T-helper 2 cell (primary cell): ENCODE measurements at regions not wholly inside any gene's neighbourhood (a gene's known extent, or its start where the extent isn't known, plus 50 kb on each side); places are given as distances from the start of the nearest gene placed in this dataset.
"Not testable (repeated sequence)": the region's sequence is repeated elsewhere in the genome, so short reads cannot be mapped to it uniquely, and the experiment has no call there.

Experiments
- DNase-seq, 5 experiments: peaks; one replicate each; pipeline versions ENCODE4 v3.0.0 to v3.0.0-alpha.2; 2012 to 2022

DNA sequence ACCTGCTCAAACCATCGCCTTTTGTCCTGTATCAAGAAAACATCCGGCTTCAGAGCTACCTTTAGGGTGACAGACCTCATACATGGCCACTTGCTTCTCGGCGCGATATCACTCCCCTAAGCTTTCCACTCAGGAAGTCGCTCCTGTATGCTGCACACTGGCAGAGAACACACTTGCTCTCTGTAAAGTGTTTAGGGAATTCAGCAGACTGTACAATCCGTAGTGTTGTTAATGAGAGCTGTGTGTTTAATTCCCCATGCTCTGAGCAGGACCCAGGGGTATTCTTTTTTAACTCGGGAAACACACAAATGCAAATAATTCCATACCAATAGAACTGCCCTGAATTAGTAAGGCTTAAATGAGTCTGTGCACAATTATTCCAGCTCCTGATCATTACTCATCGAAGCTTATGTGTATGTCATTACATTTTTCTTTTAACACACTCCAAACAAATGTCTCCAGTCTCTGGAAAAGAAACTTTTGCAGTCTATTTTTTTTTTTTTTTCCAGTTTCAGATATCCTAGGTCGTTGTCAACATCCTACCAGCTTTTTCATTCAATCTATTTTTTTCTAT lies 338.7 kb upstream of the ARID1B start:
- no peak for DNase-seq

DNA sequence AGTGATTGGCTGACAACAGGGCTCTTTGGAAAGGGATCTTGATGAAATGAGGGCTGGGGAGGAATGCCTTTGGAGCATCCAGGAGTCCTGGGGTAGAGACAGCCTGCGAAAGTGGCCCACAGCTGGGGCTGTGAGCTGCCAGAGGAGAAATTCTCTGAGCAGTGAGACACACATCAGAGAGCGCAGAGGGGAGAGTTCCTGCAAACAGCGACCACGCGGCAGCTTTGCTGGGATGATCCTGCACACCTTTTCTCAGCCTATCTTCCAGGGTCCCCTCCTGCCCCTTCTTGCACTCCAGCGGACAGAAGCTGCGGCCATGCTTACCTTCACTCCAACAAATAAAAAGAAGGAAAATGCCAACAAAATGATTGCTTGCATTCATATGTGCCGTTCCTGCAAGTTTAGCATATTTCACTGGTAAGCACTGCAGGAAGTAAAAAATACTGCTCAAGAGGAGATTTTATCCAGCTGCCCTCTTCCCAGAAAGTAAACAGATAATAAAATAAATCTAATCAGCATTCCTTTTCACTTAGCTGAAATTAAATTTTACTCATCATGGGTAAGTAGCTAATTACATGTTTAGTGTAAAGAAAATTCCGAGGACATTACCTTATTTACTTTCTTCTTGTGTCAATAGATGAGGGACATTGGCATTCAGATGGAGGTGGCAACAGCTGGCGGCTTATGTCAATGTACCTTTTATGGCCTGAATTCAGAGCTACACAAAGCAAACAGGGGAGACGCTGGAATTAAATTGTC lies 339.9 kb upstream of the ARID1B start:
- no peak for DNase-seq

DNA sequence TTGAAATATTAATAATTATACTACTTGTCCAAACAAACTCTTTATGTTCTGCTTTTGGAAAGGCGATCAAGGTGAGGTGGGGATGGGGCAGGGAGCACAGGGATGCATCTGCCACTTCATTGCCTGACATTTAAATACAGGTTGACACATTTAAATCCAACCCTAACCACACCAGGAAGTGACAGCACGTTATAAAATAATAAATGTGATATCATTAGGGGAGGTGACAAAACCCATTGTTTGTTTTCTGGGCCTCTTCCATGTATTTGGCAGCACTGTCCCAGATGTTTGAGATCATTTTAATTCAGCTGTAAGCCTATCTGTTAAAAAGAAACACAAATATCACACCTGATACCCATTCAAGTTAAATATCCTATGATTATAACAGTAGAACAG lies 342.4 kb upstream of the ARID1B start:
- DNase-seq: no peak

DNA sequence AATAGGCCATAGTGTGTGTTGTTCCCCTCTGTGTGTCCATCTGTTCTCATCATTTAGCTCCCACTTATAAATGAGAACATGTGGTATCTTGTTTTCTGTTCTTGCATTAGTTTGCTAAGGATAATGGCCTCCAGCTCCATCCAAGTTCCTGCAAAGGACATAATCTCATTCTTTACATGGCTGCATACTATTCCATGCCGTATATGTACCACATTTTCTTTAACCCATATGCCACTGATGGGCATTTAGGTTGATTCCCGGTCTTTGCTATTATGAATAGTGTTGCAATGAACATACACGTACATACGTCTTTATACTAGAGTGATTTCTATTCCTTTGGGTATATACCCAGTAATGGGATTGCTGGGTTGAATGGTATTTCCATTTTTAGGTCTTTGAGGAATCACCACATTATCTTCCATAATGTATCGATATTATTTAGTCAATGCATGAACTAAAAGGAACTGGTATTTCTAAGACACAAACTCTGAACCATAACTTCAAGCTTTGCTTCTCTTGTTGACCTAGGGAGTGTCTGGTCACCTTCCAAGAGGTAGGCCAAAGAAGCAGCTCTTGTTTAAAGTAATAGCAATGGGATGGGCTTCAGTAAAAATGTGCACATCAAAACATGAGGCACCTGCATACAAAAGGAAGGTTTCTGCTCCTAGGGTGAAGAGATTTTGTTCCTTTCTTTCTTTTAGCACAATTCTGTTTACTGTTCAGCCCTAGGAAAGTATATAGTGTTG lies 343.0 kb upstream of the ARID1B start:
- DNase-seq: no peak

DNA sequence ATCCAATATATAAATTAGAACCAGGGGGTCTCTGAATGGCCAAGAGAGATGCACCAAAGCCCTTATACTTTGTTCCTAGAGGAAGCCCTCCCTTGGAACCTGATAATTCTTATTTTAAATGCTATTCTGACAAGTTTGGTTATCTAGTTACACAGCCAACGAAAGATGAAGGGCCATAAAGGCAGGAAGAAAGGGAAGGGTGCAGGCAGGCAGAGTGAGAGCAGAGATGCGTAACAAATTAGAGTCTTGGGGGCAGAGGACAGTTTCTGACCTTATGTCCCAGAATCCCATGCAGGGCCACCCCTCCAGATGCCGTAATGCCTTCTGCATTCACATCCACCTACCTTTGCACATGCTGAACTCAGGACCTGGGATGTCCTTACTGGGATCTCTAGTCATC lies 344.6 kb upstream of the ARID1B start:
- no peak for DNase-seq

DNA sequence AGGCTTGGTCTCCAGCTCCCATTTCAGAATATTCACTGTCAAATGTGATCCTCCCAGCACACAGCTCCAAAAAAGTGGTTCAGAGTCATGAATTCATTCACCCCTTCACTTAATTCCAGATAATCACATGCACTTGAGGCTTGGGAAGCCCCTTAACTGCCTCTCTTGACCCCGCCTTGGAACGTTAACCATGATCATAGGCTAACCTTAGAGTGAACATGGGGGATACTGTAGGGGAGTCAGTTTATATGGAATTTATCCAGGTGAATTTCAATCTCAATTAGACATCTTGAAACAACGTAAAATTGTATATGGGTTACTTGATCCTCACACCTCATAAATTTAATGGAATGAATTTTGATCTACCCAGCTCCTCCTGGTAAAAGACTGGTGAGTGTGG lies 346.8 kb upstream of the ARID1B start:
- DNase-seq: no peak

DNA sequence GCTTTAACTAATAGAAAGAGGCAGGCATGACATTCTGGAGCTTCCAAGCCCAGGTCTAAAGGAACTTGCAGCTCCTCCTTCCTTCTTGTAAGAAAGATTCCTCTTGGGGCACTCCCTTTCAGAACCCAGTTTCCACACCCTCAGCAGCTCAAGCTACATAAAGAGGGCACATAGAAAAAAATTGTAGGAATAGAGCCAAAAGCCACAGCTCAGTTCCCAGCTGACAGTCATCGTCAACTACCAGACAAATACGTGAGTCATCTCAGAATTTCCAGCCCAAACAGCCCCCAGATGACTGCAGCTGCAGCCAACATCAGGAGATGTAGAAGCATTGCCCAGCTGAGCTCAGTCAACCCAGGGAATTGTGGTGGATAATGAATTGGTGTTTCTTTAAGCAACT lies 349.8 kb upstream of the ARID1B start:
- no peak for DNase-seq

DNA sequence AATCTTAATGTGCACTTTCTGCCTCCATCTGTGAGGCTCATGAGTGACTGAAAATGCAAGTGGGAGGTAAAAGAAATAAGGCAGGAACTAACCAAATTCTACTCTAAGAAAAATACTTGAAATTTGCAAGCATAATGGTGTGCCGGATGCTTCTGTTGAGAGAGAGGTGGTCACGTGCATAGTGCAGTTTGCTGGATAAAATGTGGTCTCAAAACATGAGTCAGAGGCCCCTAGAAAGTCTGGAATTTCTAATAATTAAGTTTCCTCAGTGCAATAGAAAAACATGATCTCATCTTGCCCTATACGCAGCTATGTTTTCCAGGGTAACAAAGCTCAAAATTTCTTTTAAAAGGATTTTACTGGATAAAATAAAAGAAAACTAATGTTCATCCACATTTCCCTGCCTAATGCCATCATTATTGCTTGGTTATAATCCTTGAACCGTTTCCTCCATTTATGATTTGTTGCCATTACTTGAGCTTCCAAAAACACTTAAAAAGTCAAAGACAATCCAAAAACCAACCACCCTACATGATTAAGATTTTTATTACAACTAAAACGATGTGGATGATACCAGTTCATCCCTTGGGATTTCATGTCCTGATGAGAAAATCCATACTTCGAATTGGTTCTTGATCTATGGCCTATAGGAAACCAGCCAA lies 351.7 kb upstream of the ARID1B start:
- no peak for DNase-seq

DNA sequence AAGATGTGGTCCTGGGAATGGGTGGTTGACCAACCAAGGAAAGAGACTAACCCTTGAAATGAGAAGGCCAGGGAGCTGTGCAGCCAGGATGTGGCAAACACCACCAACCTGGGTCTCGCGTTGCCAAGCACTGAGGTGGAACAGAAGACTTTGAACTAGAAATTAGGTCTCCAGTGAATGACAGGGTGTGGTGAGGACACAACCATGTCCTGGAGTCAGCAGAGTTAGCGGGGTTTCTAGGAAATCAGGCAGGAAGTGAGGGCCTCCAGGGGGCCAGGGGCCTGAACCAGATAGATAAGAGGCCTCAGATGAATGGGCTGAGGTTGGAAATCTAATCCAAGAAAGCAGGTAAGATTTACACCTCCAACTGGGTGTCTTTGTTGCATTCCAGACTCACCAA lies 353.3 kb upstream of the ARID1B start:
- peak in 2 of 5 experiments; percentile 37 to 82 for DNase-seq

DNA sequence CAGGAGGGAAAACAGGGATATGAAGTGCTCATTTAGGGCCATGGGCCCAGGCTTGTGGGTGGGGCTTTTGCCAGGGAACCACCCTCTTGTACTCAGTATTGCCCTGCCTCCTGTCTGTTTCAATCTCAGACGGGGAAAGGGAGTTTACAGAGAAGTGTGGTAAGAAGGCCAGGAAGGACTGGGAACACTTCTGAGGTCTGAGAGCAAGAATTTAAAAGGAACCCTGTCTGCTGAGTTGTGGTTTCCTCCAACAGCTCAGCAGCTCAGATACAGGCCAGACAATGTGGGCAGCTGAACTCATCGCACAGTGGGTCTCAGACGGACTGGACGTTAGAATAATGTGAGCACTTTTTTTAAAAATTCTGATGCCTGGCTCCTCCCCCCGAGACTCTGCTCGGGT lies 354.1 kb upstream of the ARID1B start:
- peak in 1 of 5 experiments; percentile 3 for DNase-seq

DNA sequence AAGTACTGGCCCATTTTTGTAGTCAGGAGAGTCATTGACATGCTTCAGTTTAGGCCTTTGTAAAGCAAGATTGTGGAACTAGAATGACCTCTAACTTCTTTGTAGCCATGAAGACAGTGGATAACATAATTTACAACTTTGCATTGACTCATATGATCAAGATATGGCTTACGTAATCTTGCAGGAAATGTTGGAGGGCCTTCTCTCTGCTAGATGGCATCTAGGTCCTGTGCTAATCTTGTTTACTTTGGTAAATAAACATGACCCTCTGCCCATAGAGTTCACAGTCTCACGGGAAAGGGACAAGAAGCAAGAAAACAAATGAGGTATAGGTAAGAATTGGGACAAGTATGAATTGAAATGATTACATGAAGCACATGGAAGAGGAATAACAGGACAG lies 355.2 kb upstream of the ARID1B start:
- DNase-seq: no peak

DNA sequence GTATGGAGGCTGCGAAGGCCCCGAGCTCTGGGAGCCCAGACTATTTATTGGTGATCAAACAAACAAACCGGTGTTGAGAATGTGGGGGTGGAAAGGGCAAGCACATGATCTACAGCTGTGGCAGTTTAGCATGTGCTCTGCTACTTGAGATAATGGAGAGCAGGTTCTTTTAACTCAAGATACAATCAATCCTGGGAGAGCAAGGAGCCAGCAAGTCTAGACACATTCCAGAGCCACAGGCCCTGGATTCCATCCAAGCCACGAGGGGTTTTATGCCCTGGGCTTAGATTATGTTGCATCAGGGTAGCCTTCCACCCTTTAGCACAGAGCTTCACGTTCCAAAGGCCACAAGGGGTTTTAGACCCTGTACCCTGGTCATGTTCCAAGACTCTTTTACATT lies 355.9 kb upstream of the ARID1B start:
- not testable (repeated sequence) for DNase-seq

DNA sequence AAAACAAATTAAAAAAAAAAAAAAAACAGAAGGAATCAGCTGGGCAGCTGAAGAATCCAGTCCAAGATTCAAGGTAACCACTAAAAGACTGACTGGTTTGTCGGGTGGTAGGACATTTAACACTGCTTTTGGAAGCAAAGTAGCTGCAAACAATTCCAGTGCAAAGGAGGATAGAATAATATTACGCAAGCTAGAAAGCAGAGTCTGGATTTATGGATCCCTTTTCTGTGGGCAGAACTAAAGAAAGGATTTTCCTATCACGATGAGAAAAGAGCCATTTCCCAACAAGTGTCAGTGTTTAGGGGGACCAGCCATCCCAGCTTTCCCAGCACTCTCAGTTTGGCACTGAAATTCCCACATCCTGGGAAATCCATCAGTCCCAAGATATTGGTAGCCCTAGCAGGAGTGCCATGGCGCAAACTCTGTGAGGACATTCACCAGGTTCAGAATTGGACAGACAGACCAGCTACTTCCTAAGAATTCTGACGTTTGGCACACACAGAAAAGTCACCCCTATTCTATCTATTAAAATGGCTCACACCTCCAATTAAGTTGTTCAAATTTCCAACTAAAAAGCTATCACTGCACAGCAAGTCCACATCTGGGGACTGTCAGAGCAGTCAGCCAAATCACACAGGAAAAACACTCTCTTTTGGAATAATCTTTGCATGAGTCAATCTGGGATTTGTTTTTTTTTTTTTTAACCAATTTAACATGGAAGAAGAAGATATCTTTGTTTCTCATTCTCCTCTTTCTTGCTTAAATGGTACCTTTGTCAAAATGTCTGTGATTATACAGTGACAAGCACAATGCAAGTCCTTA lies 356.8 kb upstream of the ARID1B start:
- DNase-seq: no peak

DNA sequence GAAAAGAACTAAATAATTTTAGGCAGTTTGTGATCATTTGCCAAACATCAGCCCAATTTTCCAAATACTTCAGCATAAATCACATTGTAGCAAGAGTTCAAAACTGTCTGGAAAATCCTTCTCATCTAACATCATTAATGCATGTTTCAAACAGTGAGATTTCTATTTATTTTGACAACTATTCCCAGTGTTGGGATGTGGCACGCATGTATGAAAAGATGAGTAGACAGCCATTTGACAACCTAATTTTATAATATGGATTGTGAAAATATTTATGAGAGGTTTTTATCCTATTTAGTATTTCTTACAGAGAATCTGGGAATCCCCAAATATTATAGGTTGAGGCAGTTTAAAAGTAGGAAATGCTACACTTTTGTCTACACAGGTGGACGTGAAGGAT lies 357.6 kb upstream of the ARID1B start:
- no peak for DNase-seq

DNA sequence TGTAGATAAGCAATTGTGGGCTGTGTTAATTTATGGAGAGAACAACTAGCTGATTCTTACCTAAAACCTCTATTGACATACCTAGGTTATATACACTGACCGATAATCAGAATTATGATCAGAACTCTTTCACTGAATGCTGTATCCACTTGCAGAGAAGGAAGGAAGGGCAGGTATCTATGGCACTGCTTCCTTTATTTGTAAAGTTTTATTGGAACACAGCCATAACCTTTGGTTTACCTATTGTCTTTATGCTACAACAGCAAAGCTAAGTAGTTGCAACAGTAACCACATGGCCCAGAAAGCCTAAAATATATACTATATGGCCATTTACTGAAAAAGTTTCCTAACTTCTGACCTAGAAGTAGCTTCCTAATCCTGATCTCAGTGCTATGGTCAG lies 358.9 kb upstream of the ARID1B start:
- DNase-seq: no peak

DNA sequence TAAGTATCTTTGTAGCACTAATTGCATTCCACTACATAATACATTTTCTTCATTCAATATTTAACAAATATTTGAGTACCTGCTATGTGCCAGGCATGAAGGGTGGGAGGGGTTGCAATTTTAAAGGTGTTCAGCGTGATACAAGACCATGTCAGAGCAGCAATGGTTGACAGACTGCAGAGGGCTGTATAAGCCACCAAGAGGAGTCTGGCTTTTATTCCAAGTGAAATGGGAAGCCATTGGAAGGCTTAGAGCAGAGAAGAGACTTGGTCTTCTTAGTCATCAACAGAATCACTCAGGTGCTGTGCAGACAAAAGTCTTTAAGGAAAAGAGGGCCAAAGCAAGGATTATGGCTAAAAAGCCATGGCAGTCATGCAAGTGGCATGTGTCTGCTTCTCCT lies 360.8 kb upstream of the ARID1B start:
- DNase-seq: no peak

DNA sequence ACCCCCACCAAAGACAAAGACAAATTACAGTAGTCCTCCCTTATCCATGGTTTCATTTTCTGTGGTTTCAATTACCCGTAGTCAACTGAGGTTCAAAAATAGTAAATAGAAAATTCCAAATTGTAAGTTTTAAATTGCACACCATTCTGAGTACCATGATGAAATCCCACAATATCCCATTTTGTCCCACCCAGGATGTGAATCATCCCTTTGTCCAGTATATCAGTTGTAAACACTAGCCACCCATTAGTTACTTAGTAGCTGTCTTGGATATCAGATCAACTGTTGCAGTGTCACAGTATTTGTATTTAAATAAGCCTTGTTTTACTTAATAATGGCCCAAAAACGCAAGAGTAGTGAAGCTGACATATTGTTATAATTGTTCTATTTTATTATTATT lies 364.0 kb upstream of the ARID1B start:
- no peak for DNase-seq

DNA sequence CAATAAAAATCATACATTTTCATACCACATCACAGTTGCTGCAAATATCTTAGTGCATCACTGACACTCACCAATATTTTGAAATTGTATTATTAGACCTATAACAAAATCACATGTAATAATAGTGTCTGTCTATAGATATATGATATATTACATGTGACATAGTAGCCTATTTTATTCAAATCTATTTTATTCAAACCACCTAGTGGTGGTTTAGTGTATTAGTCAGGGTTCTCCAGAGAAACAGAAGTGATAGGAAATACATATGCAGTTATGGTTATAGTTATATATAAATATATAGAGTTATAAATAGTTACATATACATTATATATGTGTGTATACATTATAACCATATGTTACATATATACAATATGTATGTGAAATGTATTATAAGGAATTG lies 366.5 kb upstream of the ARID1B start:
- no peak for DNase-seq

DNA sequence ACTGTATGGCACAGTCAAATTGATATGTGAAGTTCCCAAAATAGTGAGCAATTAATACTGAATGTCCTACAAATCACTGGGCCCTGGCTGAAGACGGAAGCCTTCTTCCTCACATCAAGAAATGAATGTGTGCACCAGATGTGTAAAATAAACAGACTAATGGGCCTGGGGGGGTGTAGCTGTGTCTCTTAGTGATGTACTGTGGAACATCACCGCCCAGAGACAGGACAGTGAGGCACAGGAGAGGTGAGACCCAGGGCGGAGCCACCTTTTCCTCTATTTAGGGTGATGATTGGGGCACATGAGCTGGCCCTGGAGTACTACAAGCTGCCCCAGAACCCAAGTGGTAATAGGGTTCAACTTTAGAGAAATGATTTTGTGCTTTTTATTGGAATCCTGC lies 368.5 kb upstream of the ARID1B start:
- DNase-seq: no peak

DNA sequence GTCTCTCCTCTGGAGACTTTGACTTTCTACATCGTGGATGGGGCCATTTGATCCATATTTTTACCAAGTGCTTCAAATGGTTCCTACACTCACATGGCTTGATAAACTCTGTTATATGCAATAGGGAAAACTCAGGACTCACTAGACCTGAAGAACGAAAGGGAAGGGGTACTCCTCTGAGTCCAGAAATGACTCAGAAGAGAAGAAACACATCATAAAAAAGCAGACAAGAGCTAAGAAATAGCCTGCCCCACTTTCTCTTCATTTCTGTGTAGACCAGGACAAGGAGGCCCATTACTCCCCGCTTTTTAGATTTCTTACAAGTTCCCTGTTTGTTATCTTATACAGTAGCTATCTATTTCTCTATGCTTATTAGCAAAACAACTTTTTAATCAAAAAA lies 369.8 kb upstream of the ARID1B start:
- DNase-seq: no peak

DNA sequence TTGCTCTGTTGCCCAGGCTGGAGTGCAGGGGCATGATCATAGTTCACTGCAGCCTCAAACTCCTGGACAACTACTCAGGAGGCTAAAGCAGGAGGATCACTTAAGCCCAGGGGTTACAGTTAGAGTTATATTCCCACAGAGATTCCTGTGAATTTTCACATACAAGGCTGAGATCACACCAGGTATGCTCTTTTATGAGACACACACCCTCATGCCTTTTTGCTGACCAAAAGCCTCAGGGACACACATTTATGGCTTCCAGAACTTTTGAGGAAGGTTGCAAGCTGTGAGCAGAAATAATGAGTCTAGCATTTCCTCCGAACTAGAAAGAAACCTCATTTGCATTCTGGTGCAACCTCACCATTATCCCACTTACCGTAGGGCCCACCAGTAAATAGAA lies 370.5 kb upstream of the ARID1B start:
- DNase-seq: no peak

DNA sequence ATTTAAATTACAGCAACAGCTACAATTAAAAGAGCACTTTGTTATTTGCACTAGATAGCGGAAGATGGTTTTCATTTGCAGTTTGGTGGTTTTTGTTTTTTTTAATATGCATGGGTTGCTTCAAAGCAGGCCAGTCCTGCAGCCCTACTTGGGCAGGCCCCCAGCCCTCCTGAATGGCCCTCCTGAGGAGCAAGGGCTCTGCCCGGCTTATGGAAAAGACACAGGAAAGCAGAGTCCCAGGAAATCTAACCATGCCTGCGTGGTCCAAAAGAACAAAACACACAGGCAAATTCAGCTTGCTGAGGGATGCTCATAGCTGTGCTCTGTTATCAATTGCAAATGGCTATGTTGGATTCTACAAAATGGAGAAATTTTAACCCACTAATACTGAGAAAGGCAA lies 371.1 kb upstream of the ARID1B start:
- no peak for DNase-seq

DNA sequence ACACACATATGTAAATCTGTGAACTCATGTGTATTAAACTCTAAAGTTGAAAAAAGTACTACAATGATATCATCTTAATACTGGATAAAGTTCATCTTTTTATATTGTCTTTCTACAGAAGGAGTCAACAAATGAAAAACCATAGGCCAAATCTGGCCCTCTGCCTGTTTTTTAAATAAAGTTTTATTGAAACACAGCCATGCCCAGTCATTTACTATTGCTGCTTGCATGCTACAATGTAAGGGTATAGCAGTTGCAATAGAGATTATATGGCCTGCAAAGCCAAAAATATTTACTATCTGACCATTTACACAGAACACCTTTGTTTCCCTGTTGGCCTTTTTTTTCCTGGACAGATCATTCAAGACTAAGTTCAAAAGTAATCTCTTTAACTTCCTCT lies 374.6 kb upstream of the ARID1B start:
- no peak for DNase-seq
